ENCODE measurements at regions not wholly inside any gene's neighbourhood (a gene's known extent, or its start where the extent isn't known, plus 50 kb on each side); places are given as distances from the start of the nearest gene placed in this dataset.

GRCh38 chr18:38386146-38386545 is 820.5 kb upstream of the CELF4 start:
- no peak overlapping the region for H3K4me3 ChIP-seq (ENCODE audit: low read depth, low read length)
- TF ChIP-seq MAX (IDR thresholded peaks at IDR 0.05; ENCODE audit: low read depth, low read length), result no peak
- no peak for TF ChIP-seq POLR2A (IDR thresholded peaks at IDR 0.05; ENCODE audit: extremely low read depth, insufficient read length)
- no peak for TF ChIP-seq CTCF (IDR thresholded peaks at IDR 0.05; ENCODE audit: low read depth, low read length)
- TF ChIP-seq MYC (IDR thresholded peaks at IDR 0.05; ENCODE audit: low read depth, low read length), result no peak
- DNase-seq (ENCODE audit: low read depth), result no peak

- TF ChIP-seq POLR2A (IDR thresholded peaks at IDR 0.05; ENCODE audit: extremely low read depth, insufficient read length) (no peak), MAX (IDR thresholded peaks at IDR 0.05; ENCODE audit: low read depth, low read length) (no peak), CTCF (IDR thresholded peaks at IDR 0.05; ENCODE audit: low read depth, low read length) (no peak), MYC (IDR thresholded peaks at IDR 0.05; ENCODE audit: low read depth, low read length) (no peak)
- no peak overlapping the region for H3K4me3 ChIP-seq (ENCODE audit: low read depth, low read length)
- no peak for DNase-seq (ENCODE audit: low read depth)
Measured at GRCh38 chr18:38369772-38370690, 804.4 kb upstream of the CELF4 start.

GRCh38 chr18:38368886-38369285 is 803.3 kb upstream of the CELF4 start:
- H3K4me3 ChIP-seq (ENCODE audit: low read depth, low read length), result no peak overlapping the region
- TF ChIP-seq MAX (IDR thresholded peaks at IDR 0.05; ENCODE audit: low read depth, low read length) (no peak), CTCF (IDR thresholded peaks at IDR 0.05; ENCODE audit: low read depth, low read length) (no peak), MYC (IDR thresholded peaks at IDR 0.05; ENCODE audit: low read depth, low read length) (no peak), POLR2A (IDR thresholded peaks at IDR 0.05; ENCODE audit: extremely low read depth, insufficient read length) (no peak)
- DNase-seq (ENCODE audit: low read depth), result no peak

GRCh38 chr18:38368246-38368645 is 802.6 kb upstream of the CELF4 start:
- TF ChIP-seq CTCF (IDR thresholded peaks at IDR 0.05; ENCODE audit: low read depth, low read length), result no peak
- no peak overlapping the region for H3K4me3 ChIP-seq (ENCODE audit: low read depth, low read length)
- DNase-seq (ENCODE audit: low read depth), result no peak

GRCh38 chr18:38367473-38367872 is 801.9 kb upstream of the CELF4 start:
- no peak for DNase-seq (ENCODE audit: low read depth)
- no peak for TF ChIP-seq MYC (IDR thresholded peaks at IDR 0.05; ENCODE audit: low read depth, low read length)
- no peak for TF ChIP-seq MAX (IDR thresholded peaks at IDR 0.05; ENCODE audit: low read depth, low read length)
- TF ChIP-seq CTCF (IDR thresholded peaks at IDR 0.05; ENCODE audit: low read depth, low read length), result no peak
- no peak for TF ChIP-seq POLR2A (IDR thresholded peaks at IDR 0.05; ENCODE audit: extremely low read depth, insufficient read length)
- H3K4me3 ChIP-seq (ENCODE audit: low read depth, low read length), result no peak overlapping the region
